VCaP (cell line): ENCODE measurements at regions not wholly inside any gene's neighbourhood (a gene's known extent, or its start where the extent isn't known, plus 50 kb on each side); places are given as distances from the start of the nearest gene placed in this dataset.
"Not testable (repeated sequence)": the region's sequence is repeated elsewhere in the genome, so short reads cannot be mapped to it uniquely, and the experiment has no call there.

ENCODE experiments used
- H3K27ac ChIP-seq: fragments of 450-650 bp; 2 replicates; pipeline ENCODE4 v1.5.1; 2017
- TF ChIP-seq, protein P1 (sequence below): fragments of 450-650 bp; conservative IDR thresholded peaks from 2 replicates; pipeline ENCODE4 v1.5.1; 2017; ENCODE audit warnings: mild to moderate bottlenecking, moderate library complexity

DNA sequence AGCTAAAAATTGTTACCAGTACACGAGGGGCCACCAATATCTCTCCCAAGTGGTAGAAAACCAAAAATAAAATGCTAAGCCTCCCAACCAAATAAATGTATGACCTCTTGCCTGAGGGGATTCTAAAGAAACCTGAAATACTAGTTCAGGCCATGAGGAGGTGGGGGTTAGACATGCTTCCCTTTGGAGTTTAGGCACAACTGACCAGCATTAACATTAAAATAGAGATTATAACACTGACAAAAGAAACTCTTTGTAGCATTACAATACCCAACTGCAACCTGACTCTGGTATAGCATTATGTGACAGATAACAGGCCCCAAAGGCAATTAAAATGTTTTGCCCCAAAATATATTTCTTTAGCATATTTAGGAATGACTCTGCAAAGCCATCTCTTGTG, 637.6 kb upstream of the PCDH11Y start:
- not testable (repeated sequence) for H3K27ac ChIP-seq

DNA sequence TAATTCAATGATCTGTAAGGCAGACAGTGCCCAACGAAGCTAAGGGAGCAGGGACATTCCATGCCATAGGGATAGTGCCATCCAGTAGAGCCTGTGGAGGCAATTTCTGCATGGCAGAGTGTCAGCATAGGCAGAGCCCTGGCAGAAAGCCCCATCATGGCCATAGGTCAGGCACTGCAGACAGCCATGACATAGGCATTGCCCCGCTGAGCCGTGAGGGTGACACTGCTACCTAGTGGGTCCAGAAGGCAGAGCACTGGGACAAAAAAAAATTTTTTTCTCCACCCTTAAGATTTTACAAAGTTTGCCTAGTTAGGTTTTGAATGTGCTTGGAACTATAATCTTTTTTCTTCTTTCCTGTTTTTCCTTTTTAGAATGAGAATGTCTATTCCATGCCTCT, 596.3 kb upstream of the PCDH11Y start:
- not testable (repeated sequence) for H3K27ac ChIP-seq
- TF ChIP-seq, protein P1, sequence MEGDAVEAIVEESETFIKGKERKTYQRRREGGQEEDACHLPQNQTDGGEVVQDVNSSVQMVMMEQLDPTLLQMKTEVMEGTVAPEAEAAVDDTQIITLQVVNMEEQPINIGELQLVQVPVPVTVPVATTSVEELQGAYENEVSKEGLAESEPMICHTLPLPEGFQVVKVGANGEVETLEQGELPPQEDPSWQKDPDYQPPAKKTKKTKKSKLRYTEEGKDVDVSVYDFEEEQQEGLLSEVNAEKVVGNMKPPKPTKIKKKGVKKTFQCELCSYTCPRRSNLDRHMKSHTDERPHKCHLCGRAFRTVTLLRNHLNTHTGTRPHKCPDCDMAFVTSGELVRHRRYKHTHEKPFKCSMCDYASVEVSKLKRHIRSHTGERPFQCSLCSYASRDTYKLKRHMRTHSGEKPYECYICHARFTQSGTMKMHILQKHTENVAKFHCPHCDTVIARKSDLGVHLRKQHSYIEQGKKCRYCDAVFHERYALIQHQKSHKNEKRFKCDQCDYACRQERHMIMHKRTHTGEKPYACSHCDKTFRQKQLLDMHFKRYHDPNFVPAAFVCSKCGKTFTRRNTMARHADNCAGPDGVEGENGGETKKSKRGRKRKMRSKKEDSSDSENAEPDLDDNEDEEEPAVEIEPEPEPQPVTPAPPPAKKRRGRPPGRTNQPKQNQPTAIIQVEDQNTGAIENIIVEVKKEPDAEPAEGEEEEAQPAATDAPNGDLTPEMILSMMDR, result peak; percentile 29; the same call in 1 of the 2 replicates
